HG03432 (cell line): ENCODE measurements at regions not wholly inside any gene's neighbourhood (a gene's known extent, or its start where the extent isn't known, plus 50 kb on each side); places are given as distances from the start of the nearest gene placed in this dataset.
"Not testable (repeated sequence)": the region's sequence is repeated elsewhere in the genome, so short reads cannot be mapped to it uniquely, and the experiment has no call there.

Source experiments
- ATAC-seq: cut with Tn5 transposase; IDR thresholded peaks from one replicate; pipeline ENCODE4 v1.9.1; 2021; ENCODE audit warnings: mild to moderate bottlenecking, moderate library complexity; ENCODE audit not compliant: unreplicated experiment

GRCh38 chr6:144935181-144935580, 650.0 kb downstream of the UTRN start:
- no peak for ATAC-seq

GRCh38 chr6:144935661-144936060, 650.5 kb downstream of the UTRN start:
- no peak for ATAC-seq

GRCh38 chr6:144936764-144937163, 651.6 kb downstream of the UTRN start:
- ATAC-seq = no peak

- ATAC-seq = no peak
These were observed 654.8 kb downstream of the UTRN start for GRCh38 chr6:144939921-144940320.

- ATAC-seq = no peak
These were observed 659.0 kb downstream of the UTRN start for GRCh38 chr6:144944106-144944505.

GRCh38 chr6:144947398-144947976, 662.4 kb downstream of the UTRN start:
- no peak for ATAC-seq

- ATAC-seq = no peak
These were observed 666.7 kb downstream of the UTRN start for GRCh38 chr6:144951730-144952437.

GRCh38 chr6:144952456-144953240, 667.5 kb downstream of the UTRN start:
- no peak for ATAC-seq

- no peak for ATAC-seq
These were observed 668.6 kb downstream of the UTRN start for GRCh38 chr6:144953552-144954240.

- no peak for ATAC-seq
These were observed 669.1 kb downstream of the UTRN start for GRCh38 chr6:144954241-144954556.

- no peak for ATAC-seq
These were observed 670.3 kb downstream of the UTRN start for GRCh38 chr6:144955392-144955791.

GRCh38 chr6:144955859-144956258, 670.7 kb downstream of the UTRN start:
- no peak for ATAC-seq

GRCh38 chr6:144956697-144957096, 671.6 kb downstream of the UTRN start:
- ATAC-seq = not testable (repeated sequence)

GRCh38 chr6:144957236-144957937, 672.3 kb downstream of the UTRN start:
- ATAC-seq = no peak

- ATAC-seq = no peak
These were observed 684.0 kb downstream of the UTRN start for GRCh38 chr6:144969154-144969553.

GRCh38 chr6:144969602-144970272, 684.6 kb downstream of the UTRN start:
- no peak for ATAC-seq

GRCh38 chr6:144977250-144977864, 692.2 kb downstream of the UTRN start:
- ATAC-seq = not testable (repeated sequence)

GRCh38 chr6:144978208-144978607, 693.1 kb downstream of the UTRN start:
- ATAC-seq = no peak

- no peak for ATAC-seq
These were observed 701.1 kb downstream of the UTRN start for GRCh38 chr6:144986271-144986670.
